HG02588 (cell line): ENCODE measurements at regions not wholly inside any gene's neighbourhood (a gene's known extent, or its start where the extent isn't known, plus 50 kb on each side); places are given as distances from the start of the nearest gene placed in this dataset.
A peak's percentile ranks its signal among the peaks of the same experiment; 100 is the strongest.
"Not testable (repeated sequence)": the region's sequence is repeated elsewhere in the genome, so short reads cannot be mapped to it uniquely, and the experiment has no call there.

Experiments used
- ATAC-seq: cut with Tn5 transposase; IDR thresholded peaks from one replicate; pipeline ENCODE4 v1.9.1; 2021; ENCODE audit warnings: mild to moderate bottlenecking, moderate library complexity; ENCODE audit not compliant: unreplicated experiment

DNA sequence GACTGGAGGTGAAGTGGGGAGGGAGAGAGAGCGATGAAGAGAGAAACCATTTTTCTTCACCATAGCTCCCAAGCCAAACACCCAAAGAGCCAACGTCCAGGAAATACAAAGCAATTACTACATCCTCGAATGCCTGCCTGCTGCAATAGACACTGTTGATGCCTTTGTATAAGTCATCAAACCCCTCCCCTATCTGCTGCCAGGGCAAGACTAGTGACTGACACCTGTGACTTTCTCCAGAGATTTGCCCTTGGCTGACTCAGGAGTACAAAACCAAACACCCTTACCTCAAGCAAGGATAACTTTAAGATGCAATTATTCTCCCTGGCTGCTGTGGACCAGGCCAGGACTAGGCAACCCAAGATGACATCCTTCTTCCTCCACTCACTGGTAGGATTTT lies 81.8 kb upstream of the RASA1 start:
- ATAC-seq = no peak

DNA sequence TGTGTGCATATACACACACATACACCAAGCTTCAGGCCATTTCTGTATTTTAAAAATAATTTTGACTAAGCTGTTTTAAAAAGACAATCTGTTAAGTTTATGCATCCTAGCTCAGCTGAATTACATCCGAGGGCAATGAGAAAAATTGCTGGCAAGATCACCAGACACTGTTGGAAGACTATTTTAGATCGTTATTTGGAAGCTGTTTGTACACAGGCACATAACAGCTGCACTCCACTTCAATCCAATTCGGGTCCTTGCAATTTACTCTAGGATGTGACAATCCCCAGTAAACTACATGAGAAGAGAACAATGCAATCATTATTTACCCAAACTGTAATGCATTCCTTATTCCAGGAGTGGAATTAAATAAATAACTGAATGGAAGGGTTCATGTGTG lies 79.3 kb upstream of the RASA1 start:
- ATAC-seq = no peak

DNA sequence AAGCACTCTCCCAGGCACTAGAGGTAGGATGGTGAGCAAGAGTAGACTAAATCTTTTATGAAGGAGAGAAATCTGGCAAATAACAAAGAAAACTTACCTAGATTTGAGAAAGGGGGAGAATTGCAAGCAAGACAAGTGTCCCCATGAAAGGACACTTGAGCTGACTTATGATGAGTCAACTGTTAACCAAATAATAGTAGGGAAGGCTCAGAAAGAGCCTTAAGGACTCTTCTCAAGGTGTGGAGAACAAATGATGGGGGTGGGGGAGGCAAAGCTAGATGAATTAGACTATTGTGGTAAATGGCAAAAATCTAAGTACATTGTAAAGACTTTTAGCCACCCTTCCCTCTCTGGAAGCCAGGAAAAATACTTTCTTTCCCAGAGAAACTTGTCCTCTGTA lies 77.6 kb upstream of the RASA1 start:
- ATAC-seq = no peak

DNA sequence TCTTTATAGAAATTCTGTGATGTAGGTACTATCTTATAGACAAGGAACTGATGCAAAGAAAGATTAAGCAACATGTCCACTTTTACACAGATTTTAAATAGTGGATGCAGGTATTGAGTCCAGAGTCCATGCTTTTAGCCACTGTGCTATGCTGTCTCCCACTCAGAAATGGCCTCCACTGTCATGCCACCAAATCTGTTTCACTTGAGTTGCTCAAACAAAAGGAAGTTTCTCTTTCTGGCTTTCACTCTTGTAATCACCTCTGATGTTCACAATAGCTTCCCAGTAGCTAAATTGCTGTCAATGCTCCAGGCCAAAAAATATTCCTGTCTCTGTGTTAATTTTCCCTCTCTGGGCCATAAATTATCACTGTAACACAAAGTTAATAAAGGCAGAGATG lies 77.0 kb upstream of the RASA1 start:
- no peak for ATAC-seq

DNA sequence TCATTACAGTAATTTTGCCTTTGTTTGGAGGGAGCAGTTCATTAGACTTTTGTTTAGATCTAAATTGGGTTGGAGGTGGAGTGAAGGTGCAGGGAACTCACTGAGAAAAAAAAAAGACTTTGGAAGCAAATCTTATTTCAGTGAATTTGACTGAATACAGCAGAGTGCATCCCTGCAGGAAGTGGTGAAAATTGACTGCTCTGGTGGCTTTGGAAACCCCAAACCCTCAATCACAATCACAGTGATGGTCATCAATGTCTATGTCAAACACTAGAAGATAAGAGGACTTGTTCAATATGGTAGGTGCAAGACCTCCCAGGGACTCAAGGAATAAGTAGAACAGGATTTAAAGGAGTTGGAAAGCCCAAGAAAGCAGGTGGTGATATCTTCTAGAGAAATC lies 76.0 kb upstream of the RASA1 start:
- no peak for ATAC-seq

DNA sequence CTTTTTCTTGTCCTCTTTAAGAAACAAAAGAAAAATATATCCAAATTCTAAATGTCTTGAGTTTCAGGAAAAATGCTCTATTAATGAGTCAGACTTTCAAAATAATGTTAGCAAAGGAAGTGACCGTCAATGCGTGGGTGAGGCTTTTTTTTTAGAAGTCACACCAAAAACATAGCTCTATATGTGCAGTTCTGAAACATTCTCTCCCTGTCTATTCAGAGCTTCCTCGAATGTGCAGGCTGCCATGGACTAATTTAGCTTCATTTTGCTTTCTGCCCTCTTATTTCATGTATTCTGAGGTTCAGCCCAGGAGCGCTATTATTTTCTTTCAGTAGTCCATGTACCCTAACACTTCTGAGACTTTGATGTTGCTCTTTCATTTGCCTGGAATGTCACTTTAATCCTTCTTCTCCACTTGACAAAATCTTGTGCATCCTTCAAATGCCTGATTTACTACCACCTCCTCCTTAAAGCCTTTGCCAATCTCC lies 72.5 kb upstream of the RASA1 start:
- peak; percentile 63 for ATAC-seq

DNA sequence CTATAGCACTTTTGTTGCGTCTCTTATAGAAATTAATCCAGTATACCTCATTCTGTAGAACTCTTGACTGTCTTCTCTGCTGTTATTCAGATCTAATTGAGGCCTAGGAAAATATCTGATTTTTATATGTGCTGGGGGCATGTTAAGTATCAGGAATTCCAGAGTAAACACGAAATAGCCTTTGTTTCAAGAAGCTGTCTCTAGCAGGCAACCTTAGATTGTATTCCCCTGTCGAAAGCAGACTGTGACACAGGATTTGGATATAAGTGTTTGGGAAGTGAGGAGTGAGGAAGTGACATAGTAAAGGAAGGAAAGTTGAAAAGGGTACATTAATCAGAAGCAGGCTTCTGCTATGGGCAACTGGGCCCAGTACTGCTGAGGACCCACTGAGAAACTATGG lies 72.1 kb upstream of the RASA1 start:
- ATAC-seq = no peak

DNA sequence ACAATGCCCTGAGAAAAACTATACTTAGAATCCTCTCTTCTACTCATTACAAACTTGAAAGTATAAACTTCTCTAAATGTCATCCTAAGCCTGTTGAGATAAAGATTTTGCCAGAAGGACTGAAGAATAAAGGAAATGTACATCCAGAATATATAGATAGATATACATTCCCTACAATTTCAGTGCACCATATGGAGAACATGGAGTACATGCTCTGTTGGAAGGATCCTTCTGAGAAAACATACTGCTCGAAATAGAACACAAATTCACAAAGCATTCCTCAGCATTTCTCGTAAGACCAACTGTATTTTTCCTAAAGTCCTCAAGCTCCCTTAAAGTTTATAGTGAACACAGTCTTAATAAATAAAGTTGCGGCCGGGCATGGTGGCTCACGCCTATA lies 69.7 kb upstream of the RASA1 start:
- no peak for ATAC-seq

DNA sequence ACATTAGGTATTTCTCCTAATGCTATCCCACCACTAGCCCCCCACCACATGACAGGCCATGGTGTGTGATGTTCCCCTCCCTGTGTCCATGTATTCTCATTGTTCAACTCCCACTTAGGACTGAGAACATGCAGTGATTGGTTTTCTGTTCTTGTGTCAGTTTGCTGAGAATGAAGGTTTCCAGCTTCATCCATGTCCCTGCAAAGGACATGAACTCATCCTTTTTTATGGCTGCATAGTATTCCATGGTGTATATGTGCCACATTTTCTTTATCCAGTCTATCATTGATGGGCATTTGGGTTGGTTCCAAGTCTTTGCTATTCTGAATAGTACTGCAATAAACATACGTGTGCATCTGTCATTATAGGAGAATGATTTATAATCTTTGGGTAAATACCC lies 68.4 kb upstream of the RASA1 start:
- ATAC-seq = not testable (repeated sequence)

DNA sequence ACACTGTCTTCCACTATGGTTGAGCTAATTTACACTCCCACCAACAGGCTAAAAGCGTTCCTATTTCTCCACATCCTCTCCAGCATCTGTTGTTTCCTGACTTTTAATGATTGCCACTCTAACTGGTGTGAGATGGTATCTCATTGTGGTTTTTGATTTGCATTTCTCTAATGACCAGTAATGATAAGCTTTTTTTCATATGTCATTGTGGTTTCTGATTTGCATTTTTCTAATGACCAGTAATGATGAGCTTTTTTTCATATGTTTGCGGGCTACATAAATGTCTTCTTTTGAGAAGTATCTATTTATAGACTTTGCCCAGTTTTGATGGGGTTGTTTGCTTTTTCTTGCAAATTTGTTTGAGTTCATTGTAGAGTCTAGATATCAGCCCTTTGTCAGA lies 68.0 kb upstream of the RASA1 start:
- not testable (repeated sequence) for ATAC-seq

DNA sequence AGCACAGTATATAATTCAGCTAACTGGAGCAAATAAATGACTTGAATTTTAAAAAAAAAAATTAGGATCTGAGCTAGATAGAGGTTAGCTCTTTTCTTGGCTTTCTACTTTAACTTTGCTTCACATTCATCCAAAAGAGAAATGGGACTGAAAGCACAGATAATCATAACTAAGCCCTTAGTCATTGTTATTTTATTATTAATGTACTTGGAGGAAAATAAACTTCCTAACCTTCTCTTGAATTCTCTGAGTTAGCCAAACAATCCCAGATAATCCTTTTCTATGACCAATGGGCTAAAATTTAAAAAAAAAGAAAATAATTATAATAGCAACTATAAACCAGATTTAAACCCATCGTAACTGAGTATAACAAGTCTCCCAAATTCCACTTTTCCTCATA lies 57.6 kb upstream of the RASA1 start:
- ATAC-seq = no peak

DNA sequence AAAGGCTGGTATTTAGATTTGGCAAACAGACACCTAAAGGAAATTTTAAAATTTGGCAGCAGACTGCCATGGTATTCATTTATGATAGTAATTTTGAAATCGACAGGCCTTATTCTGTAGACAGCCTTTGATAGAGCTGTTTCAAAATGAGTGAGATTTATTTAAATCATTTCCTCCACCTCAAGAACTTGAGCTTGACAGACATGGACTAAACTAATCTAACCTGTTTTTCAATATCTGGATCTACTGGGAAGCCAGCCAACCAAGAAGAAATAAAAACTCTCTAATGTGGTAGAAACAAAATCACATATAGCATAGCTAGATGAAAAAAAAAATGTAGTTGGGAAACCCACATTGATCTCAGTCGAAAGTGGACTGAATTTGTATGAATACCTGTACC lies 56.9 kb upstream of the RASA1 start:
- no peak for ATAC-seq

DNA sequence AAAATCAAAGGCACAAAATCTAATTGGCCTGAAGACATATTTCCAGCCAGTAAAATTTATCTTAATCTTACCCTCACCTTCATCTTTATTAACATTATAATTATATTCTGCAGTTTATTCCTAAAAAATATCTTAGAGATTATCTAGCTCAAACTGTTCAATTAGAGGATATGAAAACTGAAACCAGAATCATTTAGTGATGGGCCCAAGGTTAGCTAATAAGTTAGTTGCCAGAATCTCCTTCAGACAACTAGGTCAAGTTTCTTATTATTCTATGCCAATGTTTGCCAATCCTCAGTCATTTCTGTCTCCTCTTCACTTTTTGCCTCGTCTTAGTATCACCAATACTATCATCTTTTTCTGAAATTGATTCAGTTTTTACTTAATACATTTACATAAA lies 56.0 kb upstream of the RASA1 start:
- ATAC-seq = no peak

DNA sequence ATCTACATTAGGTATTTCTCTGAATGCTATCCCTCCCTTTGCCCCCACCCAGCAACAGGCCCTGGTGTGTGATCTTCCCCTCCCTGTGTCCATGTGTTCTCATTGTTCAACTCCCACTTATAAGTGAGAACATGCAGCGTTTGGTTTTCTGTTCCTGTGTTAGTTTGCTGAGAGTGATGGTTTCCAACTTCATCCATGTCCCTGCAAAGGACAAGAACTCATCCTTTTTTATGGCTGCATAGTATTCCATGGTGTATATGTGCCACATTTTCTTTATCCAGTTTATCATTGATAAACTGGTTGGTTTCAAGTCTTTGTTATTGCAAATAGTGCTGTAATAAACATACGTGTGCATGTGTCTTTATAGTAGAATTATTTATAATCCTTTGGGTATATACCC lies 55.5 kb upstream of the RASA1 start:
- ATAC-seq = not testable (repeated sequence)

DNA sequence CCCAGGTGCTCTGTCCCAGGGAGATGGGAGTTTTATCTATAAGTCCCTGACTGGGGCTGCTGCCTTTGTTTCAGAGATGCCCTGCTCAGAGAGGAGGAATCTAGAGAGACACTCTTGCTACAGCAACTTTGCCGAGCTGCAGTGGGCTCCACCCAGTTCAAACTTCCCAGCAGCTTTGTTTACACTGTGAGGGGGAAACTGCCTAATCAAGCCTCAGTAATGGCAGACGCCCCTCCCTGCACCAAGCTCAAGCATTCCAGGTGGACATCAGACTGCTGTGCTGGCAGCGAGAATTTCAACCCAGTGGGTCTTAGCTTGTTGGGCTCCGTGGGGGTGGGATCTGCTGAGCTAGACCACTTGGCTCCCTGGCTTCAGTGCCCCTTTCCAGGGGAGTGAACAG lies 50.2 kb upstream of the RASA1 start:
- not testable (repeated sequence) for ATAC-seq
